ENCODE measurements at regions not wholly inside any gene's neighbourhood (a gene's known extent, or its start where the extent isn't known, plus 50 kb on each side); places are given as distances from the start of the nearest gene placed in this dataset.

GRCh38 chr7:136076954-136077353 is 99.8 kb upstream of the MTPN start:
- no peak overlapping the region for H3K27ac ChIP-seq
- H3K36me3 ChIP-seq, result no peaks in the 10 kb centered on the region
- no peaks in the 10 kb centered on the region for H3K9me3 ChIP-seq
- H3K4me1 ChIP-seq, result no peaks in the 10 kb centered on the region
- H3K4me3 ChIP-seq, result no peak overlapping the region
- intact Hi-C loops (cut with DNase I), result no loop called here
- H3K27me3 ChIP-seq, result no peaks in the 10 kb centered on the region
- no peak for TF ChIP-seq CTCF (IDR thresholded peaks at IDR 0.05)
- DNase-seq (no peak), ATAC-seq (no peak)

- Histone ChIP-seq H3K4me1 (no peaks in the 10 kb centered on the region), H3K9me3 (no peaks in the 10 kb centered on the region), H3K27ac (no peak overlapping the region), H3K27me3 (no peaks in the 10 kb centered on the region), H3K4me3 (no peak overlapping the region), H3K36me3 (no peaks in the 10 kb centered on the region)
- intact Hi-C loops (cut with DNase I), result no loop called here
- TF ChIP-seq CTCF (IDR thresholded peaks at IDR 0.05), result no peak
- DNase-seq (no peak), ATAC-seq (no peak)
Measured at GRCh38 chr7:136074843-136075242, 97.7 kb upstream of the MTPN start.

GRCh38 chr7:136072447-136072846 is 95.3 kb upstream of the MTPN start:
- intact Hi-C loops (cut with DNase I), result no loop called here
- H3K9me3 ChIP-seq, result no peaks in the 10 kb centered on the region
- TF ChIP-seq CTCF (IDR thresholded peaks at IDR 0.05), result no peak

GRCh38 chr7:136070736-136071505 is 93.8 kb upstream of the MTPN start:
- TF ChIP-seq CTCF (IDR thresholded peaks at IDR 0.05), result no peak
- Histone ChIP-seq H3K4me3 (no peak overlapping the region), H3K27me3 (no peaks in the 10 kb centered on the region), H3K9me3 (no peaks in the 10 kb centered on the region), H3K36me3 (no peaks in the 10 kb centered on the region), H3K27ac (no peak overlapping the region), H3K4me1 (no peaks in the 10 kb centered on the region)
- no peak for DNase-seq
- intact Hi-C loops (cut with DNase I), result no loop called here
- ATAC-seq, result no peak

More at GRCh38 chr7:136072447-136072846, 95.3 kb upstream of the MTPN start:
- ATAC-seq (no peak), DNase-seq (no peak)
- Histone ChIP-seq H3K4me3 (no peak overlapping the region), H3K27ac (no peak overlapping the region), H3K27me3 (no peaks in the 10 kb centered on the region), H3K36me3 (no peaks in the 10 kb centered on the region), H3K4me1 (no peaks in the 10 kb centered on the region)

- H3K36me3 ChIP-seq, result no peaks in the 10 kb centered on the region
- no peak for TF ChIP-seq CTCF (IDR thresholded peaks at IDR 0.05)
- ATAC-seq, result no peak
- no peaks in the 10 kb centered on the region for H3K4me1 ChIP-seq
- H3K4me3 ChIP-seq, result no peak overlapping the region
- H3K9me3 ChIP-seq, result no peaks in the 10 kb centered on the region
- no peaks in the 10 kb centered on the region for H3K27me3 ChIP-seq
- DNase-seq, result no peak
- intact Hi-C loops (cut with DNase I), result no loop called here
- no peak overlapping the region for H3K27ac ChIP-seq
Measured at GRCh38 chr7:136069840-136070529, 92.8 kb upstream of the MTPN start.

Data from left lung (tissue), 4 donors.